Activated CD8-positive, alpha-beta T cell treated with anti-CD3 and anti-CD28 coated beads for 36 hours (primary cell): ENCODE measurements at regions not wholly inside any gene's neighbourhood (a gene's known extent, or its start where the extent isn't known, plus 50 kb on each side); places are given as distances from the start of the nearest gene placed in this dataset.
A peak's percentile ranks its signal among the peaks of the same experiment; 100 is the strongest.
"Not testable (repeated sequence)": the region's sequence is repeated elsewhere in the genome, so short reads cannot be mapped to it uniquely, and the experiment has no call there.

Experiments
- ATAC-seq: fragments of 200-7000 bp; cut with Tn5 transposase; one replicate; pipeline ENCODE4 v1.10.0; 2021; ENCODE audit warnings: mild to moderate bottlenecking, moderate library complexity
- CTCF ChIA-PET: fragments of 350-600 bp; sonication (Branson Sonifier 250); formaldehyde crosslinking; loops from one replicate; lab custom pipeline; 2021; ENCODE audit warnings: antibody characterized with exemption; lab: Charles Lee
- POLR2A ChIA-PET: fragments of 350-600 bp; sonication (Branson Sonifier 250); formaldehyde crosslinking; loops from one replicate; lab custom pipeline; 2021; ENCODE audit warnings: antibody characterized with exemption; lab: Charles Lee
- DNase-seq: peaks from one replicate; pipeline ENCODE4 v3.0.0-alpha.2; 2020
- H3K27ac Mint-ChIP-seq: one replicate; pipeline ENCODE4 v1.8.0; 2021; ENCODE audit warnings: mild to moderate bottlenecking, mixed read lengths
- H3K27me3 Mint-ChIP-seq: one replicate; pipeline ENCODE4 v1.8.0; 2021; ENCODE audit warnings: mixed read lengths
- H3K36me3 Mint-ChIP-seq: one replicate; pipeline ENCODE4 v1.8.0; 2021; ENCODE audit warnings: low read depth, mixed read lengths
- H3K4me1 Mint-ChIP-seq: one replicate; pipeline ENCODE4 v1.8.0; 2021; ENCODE audit warnings: low read depth, mixed read lengths
- H3K4me3 Mint-ChIP-seq: one replicate; pipeline ENCODE4 v1.8.0; 2021; ENCODE audit warnings: mild to moderate bottlenecking, moderate library complexity, mixed read lengths
- H3K9me3 Mint-ChIP-seq: one replicate; pipeline ENCODE4 v1.8.0; 2021; ENCODE audit warnings: mixed read lengths
- CTCF ChIP-seq: fragments of 200-600 bp; IDR thresholded peaks from one replicate; pipeline ENCODE4 v1.8.0; 2022; ENCODE audit warnings: antibody characterized with exemption, mild to moderate bottlenecking
- intact Hi-C: fragments of 100-400 bp; cut with micrococcal nuclease; formaldehyde crosslinking; loops from one replicate; pipeline ENCODE4 v1.10.0; 2022

- Mint-ChIP-seq H3K27me3 (peaks cover 23% of the 10 kb centered on the region), H3K9me3 (no peaks in the 10 kb centered on the region), H3K27ac (no peak overlapping the region), H3K4me3 (no peak overlapping the region), H3K36me3 (no peaks in the 10 kb centered on the region), H3K4me1 (no peaks in the 10 kb centered on the region)
- intact Hi-C loops: no loop called here
- no peak for ATAC-seq
- CTCF ChIA-PET: interaction anchor here (1.7 kb wide), 1 partner anchor 20 kb away, joined by 4 read pairs; no protein-coding TSS in a partner anchor
- no peak for DNase-seq
- POLR2A ChIA-PET: no interaction called here
- TF ChIP-seq CTCF: no peak
Measured at GRCh38 chr6:40841721-40842120, 197.3 kb downstream of the UNC5CL start.

GRCh38 chr6:40832691-40833090 is 206.3 kb downstream of the UNC5CL start:
- Mint-ChIP-seq H3K27ac (no peak overlapping the region), H3K27me3 (peaks cover 14% of the 10 kb centered on the region), H3K9me3 (no peaks in the 10 kb centered on the region), H3K4me1 (no peaks in the 10 kb centered on the region), H3K36me3 (no peaks in the 10 kb centered on the region), H3K4me3 (no peak overlapping the region)
- DNase-seq: no peak
- no peak for ATAC-seq
- no peak for TF ChIP-seq CTCF
- intact Hi-C loops: no loop called here
- ChIA-PET POLR2A (no interaction called here), CTCF (no interaction called here)

DNA sequence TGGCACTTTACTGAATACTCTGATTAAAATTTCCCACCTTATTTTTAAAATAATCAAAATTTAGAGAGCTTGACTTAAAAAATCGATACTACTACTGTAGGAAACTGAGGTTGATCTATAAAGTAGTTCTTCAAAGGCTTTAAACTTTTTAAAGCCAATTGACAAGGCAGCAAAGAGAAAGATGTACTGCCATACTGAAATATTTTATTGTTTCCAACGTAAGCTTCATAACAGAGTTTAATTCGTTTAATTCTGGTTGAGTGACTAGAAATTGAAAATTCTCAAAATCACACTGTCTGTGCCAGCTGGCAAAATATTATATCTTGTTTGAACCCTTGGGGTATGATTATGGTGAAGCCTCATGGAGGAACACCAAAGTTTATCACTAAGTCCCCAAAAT is 207.6 kb downstream of the UNC5CL start:
- H3K4me1 Mint-ChIP-seq: no peaks in the 10 kb centered on the region
- no peaks in the 10 kb centered on the region for H3K9me3 Mint-ChIP-seq
- intact Hi-C loops: no loop called here
- ChIA-PET CTCF (interaction anchor here (0.9 to 1.1 kb wide), 2 partner anchors 13 to 14 kb away, joined by 3 read pairs; no protein-coding TSS in a partner anchor), POLR2A (interaction anchor here (0.7 kb wide), 1 partner anchor 97 kb away, joined by 3 read pairs; no protein-coding TSS in a partner anchor)
- H3K4me3 Mint-ChIP-seq: no peak overlapping the region
- no peak overlapping the region for H3K27ac Mint-ChIP-seq
- no peak for ATAC-seq
- H3K36me3 Mint-ChIP-seq: no peaks in the 10 kb centered on the region
- no peak for DNase-seq
- TF ChIP-seq CTCF: no peak
- H3K27me3 Mint-ChIP-seq: peaks cover 13% of the 10 kb centered on the region

DNA sequence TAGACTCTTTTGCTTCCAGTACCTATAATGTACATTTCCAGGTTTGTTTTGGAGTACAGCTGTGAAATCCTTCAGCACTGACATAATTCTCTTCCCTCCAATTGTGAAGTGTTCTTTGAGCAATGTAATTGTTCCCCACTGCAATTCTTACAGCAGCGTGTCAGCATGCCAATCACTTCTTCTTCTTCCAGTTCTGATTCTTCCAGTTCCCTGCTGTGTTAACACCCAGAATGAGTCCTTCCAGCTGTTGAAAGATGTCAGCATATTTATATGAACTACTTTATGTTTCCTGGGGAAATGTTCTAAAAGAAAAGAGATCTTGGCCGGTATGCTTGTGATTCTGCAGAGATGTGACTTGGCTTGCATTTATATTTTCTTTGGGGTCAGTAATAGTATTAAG is 213.9 kb downstream of the UNC5CL start:
- intact Hi-C loops: no loop called here
- Mint-ChIP-seq H3K9me3 (no peaks in the 10 kb centered on the region), H3K36me3 (no peaks in the 10 kb centered on the region), H3K4me3 (no peak overlapping the region), H3K27me3 (peaks cover 20% of the 10 kb centered on the region), H3K4me1 (no peaks in the 10 kb centered on the region), H3K27ac (no peak overlapping the region)
- ATAC-seq (no peak), DNase-seq (no peak)
- ChIA-PET CTCF (no interaction called here), POLR2A (no interaction called here)
- TF ChIP-seq CTCF: no peak

DNA sequence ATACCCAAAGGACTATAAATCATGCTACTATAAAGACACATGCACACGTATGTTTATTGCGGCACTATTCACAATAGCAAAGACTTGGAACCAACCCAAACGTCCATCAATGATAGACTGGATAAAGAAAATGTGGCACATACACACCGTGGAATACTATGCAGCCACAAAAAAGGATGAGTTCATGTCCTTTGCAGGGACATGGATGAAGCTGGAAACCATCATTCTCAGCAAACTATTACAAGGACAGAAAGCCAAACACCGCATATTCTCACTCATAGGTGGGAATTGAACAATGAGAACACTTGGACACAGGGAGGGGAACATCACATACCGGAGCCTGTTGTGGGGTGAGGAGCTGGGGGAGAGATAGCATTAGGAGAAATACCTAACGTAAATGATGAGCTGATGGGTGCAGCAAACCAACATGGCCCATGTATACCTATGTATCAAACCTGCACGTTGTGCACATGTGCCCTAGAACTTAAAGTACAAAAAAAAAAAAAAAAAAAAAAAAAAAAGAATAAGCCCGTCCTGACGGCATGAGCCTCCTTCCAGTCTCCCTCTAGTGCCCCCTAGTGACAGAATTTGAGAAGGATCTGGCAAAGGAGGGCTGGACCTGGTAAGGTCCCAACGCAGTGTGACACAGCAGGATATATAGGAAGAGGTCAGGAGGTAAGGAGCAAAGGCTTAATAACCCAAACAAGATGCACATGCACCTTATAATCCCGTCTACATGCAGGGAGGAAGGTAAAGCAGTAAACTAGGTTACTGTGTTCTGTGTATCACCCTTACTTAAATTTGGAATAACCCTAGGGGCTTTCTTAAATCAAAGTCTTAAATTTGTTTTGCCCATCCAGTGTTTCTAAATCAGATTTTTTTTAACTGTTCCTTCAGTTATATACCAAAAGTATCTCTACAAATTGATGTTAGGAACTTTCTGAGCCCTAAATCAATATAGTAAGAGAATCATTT is 214.8 kb downstream of the UNC5CL start:
- H3K27me3 Mint-ChIP-seq: peaks cover 20% of the 10 kb centered on the region
- peak; percentile 47 for TF ChIP-seq CTCF
- H3K36me3 Mint-ChIP-seq, POLR2A ChIA-PET, CTCF ChIA-PET, H3K4me1 Mint-ChIP-seq, intact Hi-C loops, H3K9me3 Mint-ChIP-seq, H3K27ac Mint-ChIP-seq, H3K4me3 Mint-ChIP-seq: not testable (repeated sequence)
- DNase-seq: peak; percentile 49
- ATAC-seq: peak; percentile 64
